ENCODE measurements at regions not wholly inside any gene's neighbourhood (a gene's known extent, or its start where the extent isn't known, plus 50 kb on each side); places are given as distances from the start of the nearest gene placed in this dataset.

DNA sequence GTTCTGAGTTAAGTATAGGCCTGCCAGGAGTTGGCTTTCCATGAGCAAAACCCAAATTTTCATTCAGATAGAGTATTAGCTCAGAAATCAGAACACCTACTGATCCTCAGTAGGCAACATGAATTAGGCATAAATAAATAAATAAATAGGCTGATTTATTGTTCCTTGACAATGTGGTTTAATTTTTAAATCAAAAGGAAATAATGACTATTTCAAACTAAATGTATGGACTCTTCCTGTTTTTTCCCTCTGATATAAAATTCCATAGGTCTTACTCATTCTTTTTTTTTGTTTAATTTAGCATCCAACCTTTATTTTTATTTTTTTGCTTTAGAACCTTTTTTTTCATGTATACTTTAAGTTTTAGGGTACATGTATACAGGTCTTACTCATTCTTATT lies 140.2 kb upstream of the ITGA6 start:
- Histone ChIP-seq H3K9me3 (ENCODE audit: low read length) (no peaks in the 10 kb centered on the region), H4K20me1 (ENCODE audit: insufficient read depth, low read length) (no peaks in the 10 kb centered on the region), H3K4me2 (ENCODE audit: low read length) (no peak overlapping the region), H3K27ac (ENCODE audit: low read depth, low read length, poor library complexity, severe bottlenecking) (no peak overlapping the region), H3K9me2 (ENCODE audit: insufficient read depth, low read length) (no peaks in the 10 kb centered on the region), H3K79me2 (ENCODE audit: insufficient read depth, low read depth, low read length) (no peaks in the 10 kb centered on the region), H2AFZ (ENCODE audit: low read length) (no peak overlapping the region), H3K4me3 (ENCODE audit: low read depth, low read length, poor library complexity, severe bottlenecking) (no peak overlapping the region), H3K36me3 (ENCODE audit: insufficient read depth, low read length) (no peaks in the 10 kb centered on the region), H3K4me1 (ENCODE audit: insufficient read depth, low read length, poor library complexity, severe bottlenecking) (no peaks in the 10 kb centered on the region)
- CTCF ChIA-PET (ENCODE audit: unreplicated experiment), result no interaction called here
- TF ChIP-seq CTCF (conservative IDR thresholded peaks at IDR 0.05; ENCODE audit: low read length) (no peak), EZH2phosphoT487 (IDR thresholded peaks at IDR 0.05; ENCODE audit: borderline replicate concordance, low read depth, low read length) (no peak)
- no TSS peak for BruUV-seq (replicated peaks)
- intact Hi-C loops (cut with micrococcal nuclease; ENCODE audit: unreplicated experiment), result no loop called here
- no peak for DNase-seq (ENCODE audit: low spot score)
- POLR2A ChIA-PET, result no interaction called here

GRCh38 chr2:172287605-172288315 lies 139.6 kb upstream of the ITGA6 start:
- H3K4me3 ChIP-seq (ENCODE audit: low read depth, low read length, poor library complexity, severe bottlenecking), result no peak overlapping the region
- no peaks in the 10 kb centered on the region for H3K9me2 ChIP-seq (ENCODE audit: insufficient read depth, low read length)
- H3K36me3 ChIP-seq (ENCODE audit: insufficient read depth, low read length), result no peaks in the 10 kb centered on the region
- H3K27ac ChIP-seq (ENCODE audit: low read depth, low read length, poor library complexity, severe bottlenecking), result no peak overlapping the region
- intact Hi-C loops (cut with micrococcal nuclease; ENCODE audit: unreplicated experiment), result no loop called here
- no peak overlapping the region for H3K4me2 ChIP-seq (ENCODE audit: low read length)
- no peaks in the 10 kb centered on the region for H3K79me2 ChIP-seq (ENCODE audit: insufficient read depth, low read depth, low read length)
- H4K20me1 ChIP-seq (ENCODE audit: insufficient read depth, low read length), result no peaks in the 10 kb centered on the region
- H2AFZ ChIP-seq (ENCODE audit: low read length), result no peak overlapping the region
- no peaks in the 10 kb centered on the region for H3K9me3 ChIP-seq (ENCODE audit: low read length)
- ChIA-PET POLR2A (no interaction called here), CTCF (ENCODE audit: unreplicated experiment) (no interaction called here)
- BruUV-seq (replicated peaks), result no TSS peak
- DNase-seq (ENCODE audit: low spot score), result no peak
- no peaks in the 10 kb centered on the region for H3K4me1 ChIP-seq (ENCODE audit: insufficient read depth, low read length, poor library complexity, severe bottlenecking)
- TF ChIP-seq EZH2phosphoT487 (IDR thresholded peaks at IDR 0.05; ENCODE audit: borderline replicate concordance, low read depth, low read length) (no peak), CTCF (conservative IDR thresholded peaks at IDR 0.05; ENCODE audit: low read length) (no peak)

DNA sequence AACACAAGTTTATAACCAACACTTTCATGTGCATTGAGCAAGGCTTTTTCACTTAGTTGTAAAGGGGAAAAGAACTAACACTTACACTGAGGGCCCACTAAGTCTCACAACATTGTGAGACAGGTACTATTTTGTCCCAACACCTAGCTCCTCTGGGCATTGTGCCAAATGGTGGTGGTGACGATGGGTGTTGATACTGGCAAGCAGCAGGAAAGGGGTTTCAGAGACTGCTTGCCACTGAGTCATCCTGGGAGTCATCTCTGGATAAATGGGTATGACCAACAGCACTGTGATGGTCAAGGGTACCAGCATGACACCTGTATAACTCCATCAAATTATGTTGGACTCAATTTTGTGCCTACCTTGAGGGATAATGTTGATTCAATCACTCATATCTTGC lies 138.8 kb upstream of the ITGA6 start:
- H3K4me2 ChIP-seq (ENCODE audit: low read length), result no peak overlapping the region
- CTCF ChIA-PET (ENCODE audit: unreplicated experiment), result no interaction called here
- no peaks in the 10 kb centered on the region for H4K20me1 ChIP-seq (ENCODE audit: insufficient read depth, low read length)
- H3K79me2 ChIP-seq (ENCODE audit: insufficient read depth, low read depth, low read length), result no peaks in the 10 kb centered on the region
- no peaks in the 10 kb centered on the region for H3K36me3 ChIP-seq (ENCODE audit: insufficient read depth, low read length)
- H3K27ac ChIP-seq (ENCODE audit: low read depth, low read length, poor library complexity, severe bottlenecking), result no peak overlapping the region
- TF ChIP-seq CTCF (conservative IDR thresholded peaks at IDR 0.05; ENCODE audit: low read length) (no peak), EZH2phosphoT487 (IDR thresholded peaks at IDR 0.05; ENCODE audit: borderline replicate concordance, low read depth, low read length) (no peak)
- no peaks in the 10 kb centered on the region for H3K4me1 ChIP-seq (ENCODE audit: insufficient read depth, low read length, poor library complexity, severe bottlenecking)
- H2AFZ ChIP-seq (ENCODE audit: low read length), result no peak overlapping the region
- no peaks in the 10 kb centered on the region for H3K9me3 ChIP-seq (ENCODE audit: low read length)
- intact Hi-C loops (cut with micrococcal nuclease; ENCODE audit: unreplicated experiment), result no loop called here
- no peak overlapping the region for H3K4me3 ChIP-seq (ENCODE audit: low read depth, low read length, poor library complexity, severe bottlenecking)
- POLR2A ChIA-PET, result no interaction called here
- no TSS peak for BruUV-seq (replicated peaks)
- DNase-seq (ENCODE audit: low spot score), result no peak
- H3K9me2 ChIP-seq (ENCODE audit: insufficient read depth, low read length), result no peaks in the 10 kb centered on the region
